ENCODE measurements at regions not wholly inside any gene's neighbourhood (a gene's known extent, or its start where the extent isn't known, plus 50 kb on each side); places are given as distances from the start of the nearest gene placed in this dataset.

DNA sequence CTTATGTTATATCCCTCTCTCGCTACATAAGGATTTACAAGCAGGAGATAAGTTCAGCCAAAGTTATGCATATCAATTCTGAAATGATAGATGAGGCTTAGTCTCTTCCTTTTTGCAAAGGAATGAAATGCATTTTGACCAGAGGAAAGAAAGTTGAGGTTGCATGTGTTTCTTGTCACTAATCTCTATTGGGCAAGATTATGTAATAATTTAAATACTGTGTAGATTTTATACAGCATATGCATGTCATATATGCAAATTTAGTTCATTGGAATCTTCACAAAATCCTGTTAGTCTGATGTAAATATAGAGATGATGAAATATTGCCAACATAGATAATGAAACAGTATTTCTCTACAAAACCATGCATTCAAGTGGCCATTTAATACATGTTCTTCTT is 858.7 kb upstream of the RAG2 start:
- Histone ChIP-seq H3K4me1 (ENCODE audit: insufficient read depth, low read length) (no peaks in the 10 kb centered on the region), H2BK120ac (ENCODE audit: low read depth, low read length, poor library complexity, severe bottlenecking) (no peak overlapping the region), H3K23me2 (ENCODE audit: insufficient read length, low read depth, low read length, poor library complexity, severe bottlenecking) (no peaks in the 10 kb centered on the region), H3K18ac (ENCODE audit: insufficient read length, low read depth, low read length) (no peak overlapping the region), H4K91ac (ENCODE audit: insufficient read length, low read depth, low read length) (no peak overlapping the region), H2BK15ac (ENCODE audit: low read depth, low read length) (no peak overlapping the region), H3K27me3 (ENCODE audit: insufficient read depth, low read length) (no peaks in the 10 kb centered on the region), H3K9me3 (ENCODE audit: control insufficient read depth, low read depth, low read length) (no peaks in the 10 kb centered on the region), H3K27ac (ENCODE audit: insufficient read length, low read depth, low read length) (no peak overlapping the region), H2BK20ac (ENCODE audit: low read depth, low read length, poor library complexity, severe bottlenecking) (no peak overlapping the region), H3K9ac (ENCODE audit: extremely low read depth, insufficient read length, low read length) (no peak overlapping the region), H2BK12ac (ENCODE audit: insufficient read length, low read depth, low read length) (no peak overlapping the region), H3K14ac (ENCODE audit: insufficient read depth, low read length) (no peak overlapping the region), H3K4me2 (ENCODE audit: insufficient read depth, insufficient read length, low read length) (no peak overlapping the region), H2BK5ac (ENCODE audit: insufficient read length, low read length) (no peak overlapping the region), H2AFZ (ENCODE audit: low read length) (no peak overlapping the region), H3K56ac (ENCODE audit: insufficient read length, low read depth, low read length) (no peak overlapping the region), H4K20me1 (ENCODE audit: control insufficient read depth, insufficient read depth, insufficient read length) (no peaks in the 10 kb centered on the region), H3K23ac (ENCODE audit: insufficient read length, low read depth, low read length) (no peak overlapping the region), H3K79me2 (ENCODE audit: insufficient read depth, low read length) (no peaks in the 10 kb centered on the region), H4K5ac (ENCODE audit: insufficient read length, low read depth, low read length) (no peak overlapping the region), H3K79me1 (ENCODE audit: insufficient read depth, low read depth, low read length, poor library complexity, severe bottlenecking) (no peaks in the 10 kb centered on the region), H3T11ph (ENCODE audit: low read length) (no peak overlapping the region), H4K8ac (replicated peaks; ENCODE audit: insufficient read length, low read depth, low read length) (no peak overlapping the region), H3K4ac (ENCODE audit: low read depth, low read length) (no peak overlapping the region), H2AK5ac (ENCODE audit: insufficient read length, low read length) (no peak overlapping the region)
- no CpG with 5 or more reads among the region's 1 CpG for WGBS (ENCODE audit: extremely low coverage, insufficient read length, low lambda C conversion rate)
- TF ChIP-seq, protein P1, sequence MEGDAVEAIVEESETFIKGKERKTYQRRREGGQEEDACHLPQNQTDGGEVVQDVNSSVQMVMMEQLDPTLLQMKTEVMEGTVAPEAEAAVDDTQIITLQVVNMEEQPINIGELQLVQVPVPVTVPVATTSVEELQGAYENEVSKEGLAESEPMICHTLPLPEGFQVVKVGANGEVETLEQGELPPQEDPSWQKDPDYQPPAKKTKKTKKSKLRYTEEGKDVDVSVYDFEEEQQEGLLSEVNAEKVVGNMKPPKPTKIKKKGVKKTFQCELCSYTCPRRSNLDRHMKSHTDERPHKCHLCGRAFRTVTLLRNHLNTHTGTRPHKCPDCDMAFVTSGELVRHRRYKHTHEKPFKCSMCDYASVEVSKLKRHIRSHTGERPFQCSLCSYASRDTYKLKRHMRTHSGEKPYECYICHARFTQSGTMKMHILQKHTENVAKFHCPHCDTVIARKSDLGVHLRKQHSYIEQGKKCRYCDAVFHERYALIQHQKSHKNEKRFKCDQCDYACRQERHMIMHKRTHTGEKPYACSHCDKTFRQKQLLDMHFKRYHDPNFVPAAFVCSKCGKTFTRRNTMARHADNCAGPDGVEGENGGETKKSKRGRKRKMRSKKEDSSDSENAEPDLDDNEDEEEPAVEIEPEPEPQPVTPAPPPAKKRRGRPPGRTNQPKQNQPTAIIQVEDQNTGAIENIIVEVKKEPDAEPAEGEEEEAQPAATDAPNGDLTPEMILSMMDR (conservative IDR thresholded peaks at IDR 0.05) = no peak
- Mint-ChIP-seq H3K4me1 (no peaks in the 10 kb centered on the region), H3K27ac (no peak overlapping the region), H3K9me3 (0 out of 5 replicates have a peak, but pooled peaks cover 0 to under 1% of the 10 kb centered on the region in 2 experiments), H3K36me3 (ENCODE audit: insufficient read depth in 1 of 3, low read depth in 3 of 3) (no peaks in the 10 kb centered on the region; a peak in 1 of 7 replicates), H3K27me3 (ENCODE audit: low read depth) (no peaks in the 10 kb centered on the region), H3K4me3 (no peak overlapping the region)
- no peak for DNase-seq
